IMR-90 (cell line): ENCODE measurements at regions not wholly inside any gene's neighbourhood (a gene's known extent, or its start where the extent isn't known, plus 50 kb on each side); places are given as distances from the start of the nearest gene placed in this dataset.
A peak's percentile ranks its signal among the peaks of the same experiment; 100 is the strongest.

ENCODE experiments used
- ATAC-seq: fragments of 200-7000 bp; cut with Tn5 transposase; 2 replicates; pipeline ENCODE4 v1.9.1; 2020; ENCODE audit warnings: low read depth, mild to moderate bottlenecking, moderate library complexity
- BruUV-seq: library from RNA; stranded (reverse); fragments of 400-500 nt; replicated peaks from 2 replicates; lab custom pipeline; 2021; lab: Mats Ljungman, UMichigan
- CTCF ChIA-PET: fragments of 300-600 bp; formaldehyde crosslinking; extraction: SDS; loops from one replicate; lab custom pipeline; 2021; ENCODE audit warnings: antibody characterized with exemption; lab: Yijun Ruan, JAX
- POLR2A ChIA-PET: fragments of 300-600 bp; sonication (Branson Sonifier 250); formaldehyde crosslinking; loops from one replicate; lab custom pipeline; 2022; ENCODE audit warnings: antibody characterized with exemption; ENCODE audit not compliant: unreplicated experiment; lab: Charles Lee
- DNase-seq: peaks from one replicate; pipeline ENCODE4 v3.0.0; 2013
- H2AFZ ChIP-seq: replicated peaks from 2 replicates; pipeline ENCODE3; 2013; ENCODE audit warnings: low read length, mild to moderate bottlenecking; ENCODE audit not compliant: poor library complexity
- H2AK5ac ChIP-seq: 2 replicates; pipeline ENCODE4 v1.6.1; 2013; ENCODE audit warnings: low read depth, low read length, inconsistent platforms
- H2AK9ac ChIP-seq: replicated peaks from 2 replicates; pipeline ENCODE3; 2013; ENCODE audit warnings: mild to moderate bottlenecking, low read depth, low read length, moderate library complexity; ENCODE audit not compliant: poor library complexity
- H2BK120ac ChIP-seq: 2 replicates; pipeline ENCODE4 v1.6.1; 2013; ENCODE audit warnings: low read depth, low read length, inconsistent platforms
- H2BK15ac ChIP-seq: 3 replicates; pipeline ENCODE4 v1.6.1; 2013; ENCODE audit warnings: low read depth, low read length, inconsistent platforms
- H2BK20ac ChIP-seq: 2 replicates; pipeline ENCODE4 v1.6.1; 2013; ENCODE audit warnings: low read depth, mild to moderate bottlenecking, inconsistent platforms, low read length, moderate library complexity
- H2BK5ac ChIP-seq: 2 replicates; pipeline ENCODE4 v1.6.1; 2013; ENCODE audit warnings: mild to moderate bottlenecking, low read depth, low read length, inconsistent platforms; ENCODE audit not compliant: poor library complexity, severe bottlenecking
- H3K14ac ChIP-seq: replicated peaks from 2 replicates; pipeline ENCODE4 v1.6.1; 2013; ENCODE audit warnings: low read depth, low read length, inconsistent platforms
- H3K18ac ChIP-seq: 2 replicates; pipeline ENCODE4 v1.6.1; 2013; ENCODE audit warnings: low read depth, low read length, control low read depth
- H3K23ac ChIP-seq: 2 replicates; pipeline ENCODE4 v1.6.1; 2013; ENCODE audit warnings: low read depth, low read length, inconsistent platforms
- H3K27ac ChIP-seq: 2 replicates; pipeline ENCODE4 v1.5.1; 2013; ENCODE audit warnings: mild to moderate bottlenecking, control low read depth, low read length; ENCODE audit not compliant: insufficient read depth
- H3K27me3 ChIP-seq: 2 replicates; pipeline ENCODE4 v1.6.1; 2013; ENCODE audit warnings: low read length; ENCODE audit not compliant: control insufficient read depth, insufficient read depth
- H3K36me3 ChIP-seq: 2 replicates; pipeline ENCODE4 v1.6.1; 2013; ENCODE audit warnings: low read length, mixed read lengths; ENCODE audit not compliant: control insufficient read depth, insufficient read depth
- H3K4ac ChIP-seq: 2 replicates; pipeline ENCODE4 v1.6.1; 2013; ENCODE audit warnings: low read depth, low read length, inconsistent platforms
- H3K4me1 ChIP-seq: 2 replicates; pipeline ENCODE4 v1.6.1; 2013; ENCODE audit warnings: low read length, mixed read lengths; ENCODE audit not compliant: control insufficient read depth, insufficient read depth
- H3K4me2 ChIP-seq: 2 replicates; pipeline ENCODE4 v1.6.1; 2013; ENCODE audit warnings: low read depth, mild to moderate bottlenecking, control low read depth, low read length, moderate library complexity
- H3K4me3 ChIP-seq: 2 replicates; pipeline ENCODE4 v1.5.1; 2013; ENCODE audit warnings: low read depth, mild to moderate bottlenecking, control low read depth, low read length, moderate library complexity; ENCODE audit not compliant: insufficient read depth
- H3K56ac ChIP-seq: 2 replicates; pipeline ENCODE4 v1.6.1; 2013; ENCODE audit warnings: low read length, inconsistent platforms; ENCODE audit not compliant: insufficient read depth; ENCODE audit errors: extremely low read depth
- H3K79me1 ChIP-seq, 2 experiments: 2 replicates each; pipeline ENCODE4 v1.6.1; 2013; ENCODE audit warnings: low read length in 2 of 2, inconsistent platforms in 1 of 2, low read depth in 1 of 2
- H3K9ac ChIP-seq: 2 replicates; pipeline ENCODE4 v1.6.1; 2013; ENCODE audit warnings: low read depth, low read length, control low read depth
- H3K9me1 ChIP-seq: 2 replicates; pipeline ENCODE4 v1.6.1; 2013; ENCODE audit warnings: low read length, inconsistent platforms; ENCODE audit not compliant: insufficient read depth
- H3K9me3 ChIP-seq: 2 replicates; pipeline ENCODE4 v1.6.1; 2013; ENCODE audit warnings: low read length; ENCODE audit not compliant: control insufficient read depth, insufficient read depth
- H4K20me1 ChIP-seq: 2 replicates; pipeline ENCODE4 v1.6.1; 2013; ENCODE audit warnings: low read length, inconsistent platforms; ENCODE audit not compliant: insufficient read depth
- H4K5ac ChIP-seq: 2 replicates; pipeline ENCODE4 v1.6.1; 2013; ENCODE audit warnings: mild to moderate bottlenecking, low read depth, low read length, control low read depth
- H4K8ac ChIP-seq, 2 experiments: 2 replicates each; pipeline ENCODE4 v1.6.1; 2013; ENCODE audit warnings: low read depth in 2 of 2, low read length in 2 of 2, control low read depth in 1 of 2, inconsistent platforms in 1 of 2
- H4K91ac ChIP-seq: 2 replicates; pipeline ENCODE4 v1.6.1; 2013; ENCODE audit warnings: low read depth, low read length, inconsistent platforms; ENCODE audit not compliant: insufficient read depth
- BHLHE40 ChIP-seq: fragments of 150-350 bp; IDR thresholded peaks from 2 replicates; pipeline ENCODE4 v1.6.1; 2016; ENCODE audit warnings: mild to moderate bottlenecking, low read depth, low read length
- FOS ChIP-seq: fragments of 150-350 bp; IDR thresholded peaks from 2 replicates; pipeline ENCODE4 v1.6.1; 2016; ENCODE audit warnings: low read depth, low read length
- MAFK ChIP-seq: IDR thresholded peaks from 2 replicates; pipeline ENCODE4 v1.6.1; 2012; ENCODE audit warnings: low read depth, low read length, improper control_type of control experiment
- MAZ ChIP-seq: IDR thresholded peaks from 2 replicates; pipeline ENCODE4 v1.6.1; 2012; ENCODE audit warnings: low read depth, mild to moderate bottlenecking, low read length, improper control_type of control experiment, moderate library complexity, borderline replicate concordance
- dilution Hi-C: fragments of 300-500 bp; cut with HindIII; formaldehyde crosslinking; loops from one replicate; pipeline ENCODE4 v1.14.3; 2018; ENCODE audit warnings: low sequenced_read_pairs; ENCODE audit not compliant: unreplicated experiment
- in situ Hi-C: fragments of 300-500 bp; cut with MboI; formaldehyde crosslinking; loops from 3 replicates; pipeline ENCODE4 v1.14.3; 2019; ENCODE audit warnings: low sequenced_read_pairs, inconsistent platforms, mixed read lengths
- intact Hi-C: fragments of 100-400 bp; cut with micrococcal nuclease; formaldehyde crosslinking; loops from 2 replicates; pipeline ENCODE4 v1.10.0; 2022

- Histone ChIP-seq H3K18ac (no peak overlapping the region), H3K9me3 (no peaks in the 10 kb centered on the region), H3K14ac (no peak overlapping the region), H3K36me3 (no peaks in the 10 kb centered on the region), H3K9me1 (peaks cover 21% of the 10 kb centered on the region), H2BK120ac (peak overlapping the region; percentile 45; the same call in 1 of the 2 replicates), H3K4me3 (no peak overlapping the region), H2BK15ac (0 out of 3 replicates have a peak overlapping the region, but pooled peaks have one; percentile 25), H3K4ac (no peak overlapping the region), H3K4me1 (peaks cover 24% of the 10 kb centered on the region), H4K20me1 (no peaks in the 10 kb centered on the region), H4K91ac (no peak overlapping the region), H3K9ac (no peak overlapping the region), H3K27me3 (no peaks in the 10 kb centered on the region), H4K5ac (no peak overlapping the region), H2AK9ac (no peak overlapping the region), H2BK5ac (no peak overlapping the region), H3K4me2 (no peak overlapping the region), H3K27ac (no peak overlapping the region), H4K8ac (no peak overlapping the region), H2AFZ (no peak overlapping the region), H3K23ac (no peak overlapping the region), H2AK5ac (no peak overlapping the region), H2BK20ac (no peak overlapping the region), H3K79me1 (no peaks in the 10 kb centered on the region), H3K56ac (no peak overlapping the region)
- TF ChIP-seq BHLHE40 (no peak), FOS (no peak), MAZ (no peak), MAFK (peak; percentile 100)
- ChIA-PET POLR2A (no interaction called here), CTCF (no interaction called here)
- in situ Hi-C loops (no loop called here), intact Hi-C loops (no loop called here), dilution Hi-C loops (no loop called here)
- no peak for ATAC-seq
- no peak for DNase-seq
- BruUV-seq, result no TSS peak
Measured at GRCh38 chr16:48959747-48960146, 321.9 kb downstream of the CBLN1 start.
